ENCODE measurements at regions not wholly inside any gene's neighbourhood (a gene's known extent, or its start where the extent isn't known, plus 50 kb on each side); places are given as distances from the start of the nearest gene placed in this dataset.
"Not testable (repeated sequence)": the region's sequence is repeated elsewhere in the genome, so short reads cannot be mapped to it uniquely, and the experiment has no call there.

- intact Hi-C loops (cut with DNase I): no loop called here
- DNase-seq (ENCODE audit: low spot score): no peak
Observed at GRCh38 chr10:36475746-36476145, 649.7 kb upstream of the ANKRD30A start.

- intact Hi-C loops (cut with DNase I): no loop called here
- DNase-seq (ENCODE audit: low spot score): no peak
Observed at GRCh38 chr10:36474456-36474855, 650.9 kb upstream of the ANKRD30A start.

- no peak for DNase-seq (ENCODE audit: low spot score)
- intact Hi-C loops (cut with DNase I): no loop called here
Observed at GRCh38 chr10:36473122-36473521, 652.3 kb upstream of the ANKRD30A start.

- intact Hi-C loops (cut with DNase I): no loop called here
- DNase-seq (ENCODE audit: low spot score): no peak
Observed at GRCh38 chr10:36469585-36469984, 655.8 kb upstream of the ANKRD30A start.

GRCh38 chr10:36468620-36469019, 656.8 kb upstream of the ANKRD30A start:
- intact Hi-C loops (cut with DNase I): no loop called here
- DNase-seq (ENCODE audit: low spot score): no peak

GRCh38 chr10:36465604-36466379, 659.6 kb upstream of the ANKRD30A start:
- intact Hi-C loops (cut with DNase I): no loop called here
- DNase-seq (ENCODE audit: low spot score): no peak

- intact Hi-C loops (cut with DNase I): no loop called here
Observed at GRCh38 chr10:36464291-36464690, 661.1 kb upstream of the ANKRD30A start.

GRCh38 chr10:36463390-36463789, 662.0 kb upstream of the ANKRD30A start:
- intact Hi-C loops (cut with DNase I): no loop called here
- DNase-seq (ENCODE audit: low spot score): no peak

More at GRCh38 chr10:36464291-36464690, 661.1 kb upstream of the ANKRD30A start:
- no peak for DNase-seq (ENCODE audit: low spot score)

GRCh38 chr10:36462194-36462593, 663.2 kb upstream of the ANKRD30A start:
- intact Hi-C loops (cut with DNase I): no loop called here
- DNase-seq (ENCODE audit: low spot score): no peak

- intact Hi-C loops (cut with DNase I); DNase-seq (ENCODE audit: low spot score): not testable (repeated sequence)
Observed at GRCh38 chr10:36458437-36458836, 667.0 kb upstream of the ANKRD30A start.

- DNase-seq (ENCODE audit: low spot score): no peak
- intact Hi-C loops (cut with DNase I): no loop called here
Observed at GRCh38 chr10:36457751-36458150, 667.6 kb upstream of the ANKRD30A start.

- no peak for DNase-seq (ENCODE audit: low spot score)
- intact Hi-C loops (cut with DNase I): no loop called here
Observed at GRCh38 chr10:36455526-36456133, 669.8 kb upstream of the ANKRD30A start.

GRCh38 chr10:36452851-36453250, 672.5 kb upstream of the ANKRD30A start:
- intact Hi-C loops (cut with DNase I): no loop called here
- DNase-seq (ENCODE audit: low spot score): no peak

- DNase-seq (ENCODE audit: low spot score): no peak
- intact Hi-C loops (cut with DNase I): no loop called here
Observed at GRCh38 chr10:36451391-36451970, 673.9 kb upstream of the ANKRD30A start.

- no peak for DNase-seq (ENCODE audit: low spot score)
- intact Hi-C loops (cut with DNase I): no loop called here
Observed at GRCh38 chr10:36450380-36450779, 675.0 kb upstream of the ANKRD30A start.

GRCh38 chr10:36448760-36449691, 676.4 kb upstream of the ANKRD30A start:
- intact Hi-C loops (cut with DNase I): no loop called here
- no peak for DNase-seq (ENCODE audit: low spot score)

- no peak for DNase-seq (ENCODE audit: low spot score)
- intact Hi-C loops (cut with DNase I): no loop called here
Observed at GRCh38 chr10:36446881-36447280, 678.5 kb upstream of the ANKRD30A start.

GRCh38 chr10:36443233-36443632, 682.2 kb upstream of the ANKRD30A start:
- no peak for DNase-seq (ENCODE audit: low spot score)
- intact Hi-C loops (cut with DNase I): no loop called here

GRCh38 chr10:36441557-36441956, 683.8 kb upstream of the ANKRD30A start:
- no peak for DNase-seq (ENCODE audit: low spot score)
- intact Hi-C loops (cut with DNase I): no loop called here

GRCh38 chr10:36440539-36440938, 684.9 kb upstream of the ANKRD30A start:
- DNase-seq (ENCODE audit: low spot score): no peak
- intact Hi-C loops (cut with DNase I): no loop called here

All from cardiac septum (tissue), 1 donor.